ENCODE measurements at regions not wholly inside any gene's neighbourhood (a gene's known extent, or its start where the extent isn't known, plus 50 kb on each side); places are given as distances from the start of the nearest gene placed in this dataset.

- H3K27me3 Mint-ChIP-seq (ENCODE audit: low read depth) = no peaks in the 10 kb centered on the region
- H3K4me1 Mint-ChIP-seq (ENCODE audit: low read depth) = no peaks in the 10 kb centered on the region
- no peak for ATAC-seq (replicated peaks in 1 of 2)
- H3K9me3 Mint-ChIP-seq = peaks cover 0 to 2% of the 10 kb centered on the region in 2 donors
- no peaks in the 10 kb centered on the region for H3K36me3 Mint-ChIP-seq (ENCODE audit: insufficient read depth in 2 of 2)
- no peak overlapping the region for H3K4me3 Mint-ChIP-seq
- DNase-seq = no peak
- no peak overlapping the region for H3K27ac Mint-ChIP-seq
Measured at GRCh38 chr2:60045456-60045855, 508.0 kb downstream of the BCL11A start.

- H3K27me3 Mint-ChIP-seq (ENCODE audit: low read depth) = no peaks in the 10 kb centered on the region
- no peak overlapping the region for H3K27ac Mint-ChIP-seq
Measured at GRCh38 chr2:60044484-60044883, 509.0 kb downstream of the BCL11A start.

GRCh38 chr2:60042023-60042422 is 511.4 kb downstream of the BCL11A start:
- Mint-ChIP-seq H3K36me3 (ENCODE audit: insufficient read depth in 2 of 2) (no peaks in the 10 kb centered on the region), H3K27ac (no peak overlapping the region), H3K4me1 (ENCODE audit: low read depth) (no peaks in the 10 kb centered on the region), H3K4me3 (no peak overlapping the region), H3K9me3 (peaks cover 0 to 3% of the 10 kb centered on the region in 2 donors), H3K27me3 (ENCODE audit: low read depth) (no peaks in the 10 kb centered on the region)
- ATAC-seq (replicated peaks in 1 of 2) = no peak
- no peak for DNase-seq

More at GRCh38 chr2:60044484-60044883, 509.0 kb downstream of the BCL11A start:
- no peak for ATAC-seq (replicated peaks in 1 of 2)
- Mint-ChIP-seq H3K4me1 (ENCODE audit: low read depth) (no peaks in the 10 kb centered on the region), H3K4me3 (no peak overlapping the region), H3K36me3 (ENCODE audit: insufficient read depth in 2 of 2) (no peaks in the 10 kb centered on the region), H3K9me3 (peaks cover 0 to 2% of the 10 kb centered on the region in 2 donors)
- no peak for DNase-seq

- no peak overlapping the region for H3K27ac Mint-ChIP-seq
Measured at GRCh38 chr2:60033325-60033724, 520.1 kb downstream of the BCL11A start.

GRCh38 chr2:60029566-60029883 is 523.9 kb downstream of the BCL11A start:
- H3K4me1 Mint-ChIP-seq (ENCODE audit: low read depth) = no peaks in the 10 kb centered on the region

More at GRCh38 chr2:60033325-60033724, 520.1 kb downstream of the BCL11A start:
- Mint-ChIP-seq H3K9me3 (peaks cover 3 to 11% of the 10 kb centered on the region in 2 donors), H3K4me3 (no peak overlapping the region), H3K27me3 (ENCODE audit: low read depth) (peaks cover 8% of the 10 kb centered on the region), H3K36me3 (ENCODE audit: insufficient read depth in 2 of 2) (peaks cover 0 to 3% of the 10 kb centered on the region in 2 donors), H3K4me1 (ENCODE audit: low read depth) (no peaks in the 10 kb centered on the region)
- ATAC-seq (replicated peaks in 1 of 2) (no peak), DNase-seq (no peak)

GRCh38 chr2:60028849-60029565 is 524.4 kb downstream of the BCL11A start:
- no peak for ATAC-seq (replicated peaks in 1 of 2)
- Mint-ChIP-seq H3K4me1 (ENCODE audit: low read depth) (no peaks in the 10 kb centered on the region), H3K9me3 (peaks cover 3 to 4% of the 10 kb centered on the region in 2 donors), H3K36me3 (ENCODE audit: insufficient read depth in 2 of 2) (peaks cover 0 to 3% of the 10 kb centered on the region in 2 donors), H3K4me3 (no peak overlapping the region), H3K27me3 (ENCODE audit: low read depth) (no peaks in the 10 kb centered on the region), H3K27ac (no peak overlapping the region)
- no peak for DNase-seq

More at GRCh38 chr2:60029566-60029883, 523.9 kb downstream of the BCL11A start:
- ATAC-seq (replicated peaks in 1 of 2) = no peak
- H3K9me3 Mint-ChIP-seq = peaks cover 3 to 4% of the 10 kb centered on the region in 2 donors
- no peak for DNase-seq
- no peak overlapping the region for H3K27ac Mint-ChIP-seq
- H3K4me3 Mint-ChIP-seq = no peak overlapping the region
- H3K27me3 Mint-ChIP-seq (ENCODE audit: low read depth) = no peaks in the 10 kb centered on the region
- peaks cover 0 to 3% of the 10 kb centered on the region in 2 donors for H3K36me3 Mint-ChIP-seq (ENCODE audit: insufficient read depth in 2 of 2)

GRCh38 chr2:60025496-60025895 is 528.0 kb downstream of the BCL11A start:
- ATAC-seq (replicated peaks in 1 of 2) = no peak
- no peaks in the 10 kb centered on the region for H3K4me1 Mint-ChIP-seq (ENCODE audit: low read depth)
- DNase-seq = no peak
- peaks cover 0 to 1% of the 10 kb centered on the region in 2 donors for H3K9me3 Mint-ChIP-seq
- H3K27ac Mint-ChIP-seq = no peak overlapping the region
- no peak overlapping the region for H3K4me3 Mint-ChIP-seq
- no peaks in the 10 kb centered on the region for H3K27me3 Mint-ChIP-seq (ENCODE audit: low read depth)
- H3K36me3 Mint-ChIP-seq (ENCODE audit: insufficient read depth in 2 of 2) = no peaks in the 10 kb centered on the region

GRCh38 chr2:60023256-60023985 is 530.0 kb downstream of the BCL11A start:
- Mint-ChIP-seq H3K27me3 (ENCODE audit: low read depth) (no peaks in the 10 kb centered on the region), H3K4me3 (no peak overlapping the region), H3K4me1 (ENCODE audit: low read depth) (no peaks in the 10 kb centered on the region), H3K36me3 (ENCODE audit: insufficient read depth in 2 of 2) (no peaks in the 10 kb centered on the region), H3K27ac (no peak overlapping the region), H3K9me3 (peaks cover 0 to 3% of the 10 kb centered on the region in 2 donors)
- no peak for ATAC-seq (replicated peaks in 1 of 2)
- DNase-seq = no peak

GRCh38 chr2:60007671-60008070 is 545.8 kb downstream of the BCL11A start:
- H3K36me3 Mint-ChIP-seq (ENCODE audit: insufficient read depth in 2 of 2) = no peaks in the 10 kb centered on the region
- ATAC-seq (replicated peaks in 1 of 2) = no peak
- H3K27me3 Mint-ChIP-seq (ENCODE audit: low read depth) = no peaks in the 10 kb centered on the region

GRCh38 chr2:60003076-60003475 is 550.4 kb downstream of the BCL11A start:
- no peaks in the 10 kb centered on the region for H3K27me3 Mint-ChIP-seq (ENCODE audit: low read depth)

More at GRCh38 chr2:60007671-60008070, 545.8 kb downstream of the BCL11A start:
- no peaks in the 10 kb centered on the region for H3K4me1 Mint-ChIP-seq (ENCODE audit: low read depth)
- H3K9me3 Mint-ChIP-seq = no peaks in the 10 kb centered on the region
- no peak overlapping the region for H3K27ac Mint-ChIP-seq
- H3K4me3 Mint-ChIP-seq = no peak overlapping the region
- DNase-seq = no peak

GRCh38 chr2:60002183-60002867 is 551.1 kb downstream of the BCL11A start:
- Mint-ChIP-seq H3K27me3 (ENCODE audit: low read depth) (no peaks in the 10 kb centered on the region), H3K27ac (no peak overlapping the region), H3K4me1 (ENCODE audit: low read depth) (no peaks in the 10 kb centered on the region), H3K36me3 (ENCODE audit: insufficient read depth in 2 of 2) (no peaks in the 10 kb centered on the region), H3K9me3 (no peaks in the 10 kb centered on the region), H3K4me3 (no peak overlapping the region)
- no peak for DNase-seq
- ATAC-seq (replicated peaks in 1 of 2) = no peak

More at GRCh38 chr2:60003076-60003475, 550.4 kb downstream of the BCL11A start:
- no peak overlapping the region for H3K4me3 Mint-ChIP-seq
- DNase-seq (no peak), ATAC-seq (replicated peaks in 1 of 2) (no peak)
- H3K36me3 Mint-ChIP-seq (ENCODE audit: insufficient read depth in 2 of 2) = no peaks in the 10 kb centered on the region
- no peak overlapping the region for H3K27ac Mint-ChIP-seq
- H3K4me1 Mint-ChIP-seq (ENCODE audit: low read depth) = no peaks in the 10 kb centered on the region
- no peaks in the 10 kb centered on the region for H3K9me3 Mint-ChIP-seq

- DNase-seq (no peak), ATAC-seq (replicated peaks in 1 of 2) (no peak)
- Mint-ChIP-seq H3K27me3 (ENCODE audit: low read depth) (no peaks in the 10 kb centered on the region), H3K36me3 (ENCODE audit: insufficient read depth in 2 of 2) (no peaks in the 10 kb centered on the region), H3K27ac (no peak overlapping the region), H3K4me1 (ENCODE audit: low read depth) (no peaks in the 10 kb centered on the region), H3K4me3 (no peak overlapping the region), H3K9me3 (no peaks in the 10 kb centered on the region)
Measured at GRCh38 chr2:60000686-60001085, 552.8 kb downstream of the BCL11A start.

GRCh38 chr2:59998324-59998723 is 555.1 kb downstream of the BCL11A start:
- H3K9me3 Mint-ChIP-seq = no peaks in the 10 kb centered on the region
- H3K4me3 Mint-ChIP-seq = no peak overlapping the region
- no peak overlapping the region for H3K27ac Mint-ChIP-seq
- no peaks in the 10 kb centered on the region for H3K4me1 Mint-ChIP-seq (ENCODE audit: low read depth)
- DNase-seq (no peak), ATAC-seq (replicated peaks in 1 of 2) (no peak)
- H3K36me3 Mint-ChIP-seq (ENCODE audit: insufficient read depth in 2 of 2) = no peaks in the 10 kb centered on the region
- H3K27me3 Mint-ChIP-seq (ENCODE audit: low read depth) = no peaks in the 10 kb centered on the region

Data from activated T-cell treated with anti-CD3 and anti-CD28 coated beads, Interleukin-2, amount 50 U/mL, for 72 hours (primary cell).